Immature natural killer cell (primary cell): ENCODE measurements at regions not wholly inside any gene's neighbourhood (a gene's known extent, or its start where the extent isn't known, plus 50 kb on each side); places are given as distances from the start of the nearest gene placed in this dataset.
"Not testable (repeated sequence)": the region's sequence is repeated elsewhere in the genome, so short reads cannot be mapped to it uniquely, and the experiment has no call there.

Experiments
- DNase-seq, 3 donors: peaks; one replicate each; pipeline ENCODE4 v3.0.0; 2022; ENCODE audit warnings: mixed read lengths in 1 of 3
- H3K27ac Mint-ChIP-seq, 6 donors: one replicate each; pipeline ENCODE4 v1.8.0; 2020; ENCODE audit warnings: mixed read lengths in 6 of 6, mild to moderate bottlenecking in 5 of 6, inconsistent platforms in 4 of 6, moderate library complexity in 3 of 6
- H3K27me3 Mint-ChIP-seq, 3 donors: one replicate each; pipeline ENCODE4 v1.8.0; 2020 to 2021; ENCODE audit warnings: low read depth in 3 of 3, mild to moderate bottlenecking in 3 of 3, mixed read lengths in 3 of 3, moderate library complexity in 3 of 3, inconsistent platforms in 1 of 3
- H3K36me3 Mint-ChIP-seq, 3 donors: one replicate each; pipeline ENCODE4 v1.8.0; 2020; ENCODE audit warnings: mixed read lengths in 3 of 3, inconsistent platforms in 2 of 3, mild to moderate bottlenecking in 2 of 3
- H3K4me1 Mint-ChIP-seq, 2 donors: one replicate each; pipeline ENCODE4 v1.8.0; 2020; ENCODE audit warnings: inconsistent platforms in 2 of 2, mild to moderate bottlenecking in 2 of 2, mixed read lengths in 2 of 2, moderate library complexity in 1 of 2
- H3K4me3 Mint-ChIP-seq, 5 donors: one replicate each; pipeline ENCODE4 v1.8.0; 2020; ENCODE audit warnings: mild to moderate bottlenecking in 5 of 5, mixed read lengths in 5 of 5, inconsistent platforms in 3 of 5, moderate library complexity in 3 of 5
- H3K9me3 Mint-ChIP-seq, 6 donors: one replicate each; pipeline ENCODE4 v1.8.0; 2020; ENCODE audit warnings: mild to moderate bottlenecking in 6 of 6, mixed read lengths in 6 of 6, inconsistent platforms in 4 of 6, moderate library complexity in 3 of 6

DNA sequence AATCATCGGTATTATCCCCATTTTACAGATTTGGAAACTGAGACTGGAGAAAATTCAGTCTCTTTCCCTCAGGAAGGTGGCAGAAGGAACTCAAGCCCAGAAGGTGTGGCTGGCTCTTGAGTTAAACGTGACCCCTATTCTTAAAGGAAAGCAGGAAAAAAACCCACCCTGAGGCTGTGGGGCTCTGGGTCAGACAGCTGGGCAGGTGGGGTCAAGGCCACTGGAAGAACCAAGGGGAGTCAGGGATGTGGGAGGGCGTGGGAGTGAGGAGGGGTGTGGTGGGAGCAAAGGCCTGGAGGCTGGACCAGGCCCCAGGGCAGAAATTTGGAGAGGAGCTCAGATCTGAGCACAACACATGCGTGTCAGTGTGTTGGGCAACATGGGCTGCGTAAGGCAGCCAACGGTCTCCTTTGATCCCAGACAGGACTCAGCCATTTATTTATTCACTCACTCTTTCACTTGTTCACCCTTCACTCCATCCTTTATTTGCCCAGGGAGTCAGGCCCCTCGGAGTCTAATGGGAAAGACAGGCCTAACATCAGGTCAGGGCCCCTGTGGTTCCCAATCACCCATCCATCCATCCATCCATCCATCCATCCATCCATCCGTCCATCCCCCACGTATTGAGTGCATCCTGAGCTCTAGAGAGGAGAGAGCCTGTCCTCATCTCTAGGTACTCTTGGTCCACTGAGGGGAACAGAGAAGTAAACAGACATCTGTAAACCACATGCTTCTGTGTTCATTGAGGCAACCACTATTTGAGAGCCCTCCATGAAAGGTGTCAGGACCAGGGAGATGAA, 165.0 kb downstream of the VEGFA start:
- Mint-ChIP-seq H3K27me3 (peaks cover 0 to 6% (median 3%) of the 10 kb centered on the region in 3 donors), H3K4me3 (no peak overlapping the region), H3K9me3 (no peaks in the 10 kb centered on the region), H3K36me3 (no peaks in the 10 kb centered on the region), H3K27ac (peak overlapping the region in 1 of 6 donors; percentile 10), H3K4me1 (no peaks in the 10 kb centered on the region)
- no peak for DNase-seq

DNA sequence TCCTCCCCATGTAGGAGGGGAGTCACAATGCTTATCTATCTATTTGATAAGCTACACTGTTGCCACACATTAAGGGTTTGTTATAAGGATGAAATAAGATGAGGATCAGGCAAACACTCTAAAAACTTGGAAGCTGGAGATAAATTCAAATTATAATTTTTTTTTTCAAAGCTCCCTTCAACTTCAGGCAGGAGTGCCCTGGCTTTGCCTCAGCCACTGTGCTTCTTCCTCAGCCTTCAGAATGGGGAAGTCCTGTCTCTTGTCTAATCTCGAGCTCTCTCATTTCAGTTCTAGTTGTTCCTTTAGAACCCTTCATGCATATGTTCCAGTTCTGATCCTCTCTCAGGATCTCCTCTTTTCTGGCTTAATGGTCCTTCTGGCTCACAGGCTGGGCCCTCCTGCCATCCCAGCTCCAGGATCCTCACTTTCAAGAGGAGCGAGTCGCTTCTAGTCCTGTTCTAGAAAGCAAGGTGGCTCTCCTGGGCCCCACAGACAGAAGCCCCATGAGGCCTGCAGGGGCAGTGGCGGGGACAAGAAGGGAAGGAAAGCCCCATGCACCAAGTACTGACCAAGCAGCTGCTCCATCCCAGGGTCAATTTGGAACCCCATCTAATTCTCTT, 164.3 kb downstream of the VEGFA start:
- Mint-ChIP-seq H3K27me3 (peaks cover 0 to 6% (median 3%) of the 10 kb centered on the region in 3 donors), H3K4me3 (no peak overlapping the region), H3K36me3 (no peaks in the 10 kb centered on the region), H3K9me3 (no peaks in the 10 kb centered on the region), H3K4me1 (no peaks in the 10 kb centered on the region), H3K27ac (no peak overlapping the region)
- no peak for DNase-seq

DNA sequence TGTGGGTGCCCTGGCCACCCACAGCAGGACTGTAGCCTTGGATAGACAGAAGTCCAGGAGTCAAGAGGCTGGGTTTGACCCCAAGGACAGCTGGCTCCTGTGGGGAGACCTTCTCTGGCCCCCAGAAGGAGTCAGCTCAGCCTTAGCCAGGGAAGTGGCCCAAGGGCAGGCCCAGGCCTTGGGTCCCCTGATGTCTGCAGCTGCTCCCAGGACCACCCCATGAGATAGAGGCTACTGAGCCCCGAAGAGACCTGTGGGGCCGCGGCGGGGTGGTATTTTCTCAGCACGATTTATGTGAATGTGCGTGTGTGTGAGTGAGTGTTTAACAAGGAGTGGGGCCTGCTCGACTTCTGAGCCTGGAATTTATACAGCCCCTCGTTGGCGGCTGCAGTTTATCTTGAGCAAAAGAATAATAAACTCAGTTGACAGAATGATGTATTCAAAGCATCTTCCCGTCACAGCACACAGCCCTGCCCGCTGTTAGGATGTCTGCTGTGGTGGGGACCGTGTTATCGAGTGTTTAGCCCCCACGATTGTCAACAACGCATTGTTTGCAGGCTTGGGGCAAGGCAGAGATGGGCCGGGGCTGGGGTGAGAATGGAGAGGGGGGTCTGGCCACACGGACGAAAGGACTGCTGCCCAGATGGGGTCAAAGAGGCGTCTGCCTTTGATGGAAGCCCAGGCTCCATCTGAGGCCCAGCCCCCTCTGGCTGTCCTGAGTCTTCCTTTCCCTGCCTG, 163.3 kb downstream of the VEGFA start:
- H3K27ac Mint-ChIP-seq: no peak overlapping the region
- H3K4me1 Mint-ChIP-seq: no peaks in the 10 kb centered on the region
- H3K4me3 Mint-ChIP-seq: no peak overlapping the region
- H3K36me3 Mint-ChIP-seq: no peaks in the 10 kb centered on the region
- no peak for DNase-seq
- no peaks in the 10 kb centered on the region for H3K9me3 Mint-ChIP-seq
- peaks cover 3 to 6% (median 3%) of the 10 kb centered on the region in 3 donors for H3K27me3 Mint-ChIP-seq

DNA sequence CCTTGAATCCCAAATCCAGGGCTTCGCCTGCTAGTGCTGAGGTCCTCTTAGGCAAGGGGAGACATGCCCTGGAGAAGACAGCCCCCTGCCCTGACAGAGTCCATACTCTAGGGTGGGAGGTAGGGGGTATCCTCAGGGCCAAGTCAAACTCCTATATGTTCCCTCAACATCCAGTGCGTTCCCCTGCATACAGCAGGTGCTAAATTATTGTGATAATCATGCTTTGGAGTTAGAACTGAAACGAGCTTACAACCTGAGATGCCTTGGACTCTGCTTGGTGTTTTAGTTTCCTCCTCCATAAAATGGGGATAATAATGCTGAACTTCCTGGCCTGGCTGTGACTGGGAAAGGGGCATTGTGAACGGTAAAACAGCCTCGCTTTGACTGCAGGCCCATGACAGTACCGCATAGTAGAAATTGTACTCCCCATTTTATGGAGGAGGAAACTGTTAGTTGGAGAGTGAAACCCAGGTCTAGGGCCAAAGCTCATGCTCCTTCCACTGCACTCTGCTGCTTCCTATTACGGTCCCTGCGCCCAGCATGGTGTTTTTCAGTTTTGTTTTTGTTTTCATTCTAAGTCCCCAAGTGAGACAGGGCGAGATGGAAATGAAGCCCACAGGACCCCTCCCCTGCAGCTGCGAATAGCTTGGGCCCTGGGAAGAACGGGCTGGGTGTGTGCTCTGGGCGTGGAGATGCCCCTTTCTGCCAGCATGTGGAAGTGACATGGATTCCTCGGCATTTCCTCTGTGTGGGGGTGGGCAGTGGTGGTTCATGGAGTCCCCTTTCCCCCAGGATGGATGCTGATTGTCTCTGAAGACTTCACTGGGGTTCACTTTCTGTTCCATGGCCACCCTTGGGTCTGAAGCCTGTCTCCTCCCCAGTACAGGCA, 162.5 kb downstream of the VEGFA start:
- H3K9me3 Mint-ChIP-seq: no peaks in the 10 kb centered on the region

DNA sequence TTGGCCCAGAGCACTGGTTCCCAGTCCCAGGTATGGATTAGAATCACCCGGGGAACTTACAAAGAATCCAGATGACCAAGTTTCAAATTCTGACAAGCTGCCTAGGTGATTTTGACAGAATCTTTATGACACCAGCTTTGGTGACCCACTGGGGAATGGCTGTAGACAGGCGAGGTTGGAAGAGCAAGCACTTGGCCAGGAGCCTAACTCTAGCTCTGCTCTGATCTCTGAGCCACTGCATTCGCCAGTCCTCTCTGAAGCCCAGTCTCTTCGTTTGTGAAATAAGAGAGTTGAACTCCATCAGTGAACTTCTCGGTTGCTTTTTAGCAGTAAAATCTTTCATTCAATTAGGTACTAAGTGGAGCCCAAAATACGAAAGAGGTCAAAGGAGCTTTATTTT, 161.2 kb downstream of the VEGFA start:
- H3K4me1 Mint-ChIP-seq: peaks cover 7 to 16% of the 10 kb centered on the region in 2 donors
- no peak overlapping the region for H3K4me3 Mint-ChIP-seq
- H3K27ac Mint-ChIP-seq: no peak overlapping the region
- H3K36me3 Mint-ChIP-seq: no peaks in the 10 kb centered on the region
- peaks cover 3 to 5% (median 3%) of the 10 kb centered on the region in 3 donors for H3K27me3 Mint-ChIP-seq
- H3K9me3 Mint-ChIP-seq: no peaks in the 10 kb centered on the region
- DNase-seq: no peak

More for the DNA sequence above, 162.5 kb downstream of the VEGFA start:
- Mint-ChIP-seq H3K36me3 (no peaks in the 10 kb centered on the region), H3K27ac (no peak overlapping the region), H3K27me3 (peaks cover 3 to 4% (median 3%) of the 10 kb centered on the region in 3 donors), H3K4me3 (no peak overlapping the region), H3K4me1 (peaks cover 3 to 8% of the 10 kb centered on the region in 2 donors)
- DNase-seq: no peak

DNA sequence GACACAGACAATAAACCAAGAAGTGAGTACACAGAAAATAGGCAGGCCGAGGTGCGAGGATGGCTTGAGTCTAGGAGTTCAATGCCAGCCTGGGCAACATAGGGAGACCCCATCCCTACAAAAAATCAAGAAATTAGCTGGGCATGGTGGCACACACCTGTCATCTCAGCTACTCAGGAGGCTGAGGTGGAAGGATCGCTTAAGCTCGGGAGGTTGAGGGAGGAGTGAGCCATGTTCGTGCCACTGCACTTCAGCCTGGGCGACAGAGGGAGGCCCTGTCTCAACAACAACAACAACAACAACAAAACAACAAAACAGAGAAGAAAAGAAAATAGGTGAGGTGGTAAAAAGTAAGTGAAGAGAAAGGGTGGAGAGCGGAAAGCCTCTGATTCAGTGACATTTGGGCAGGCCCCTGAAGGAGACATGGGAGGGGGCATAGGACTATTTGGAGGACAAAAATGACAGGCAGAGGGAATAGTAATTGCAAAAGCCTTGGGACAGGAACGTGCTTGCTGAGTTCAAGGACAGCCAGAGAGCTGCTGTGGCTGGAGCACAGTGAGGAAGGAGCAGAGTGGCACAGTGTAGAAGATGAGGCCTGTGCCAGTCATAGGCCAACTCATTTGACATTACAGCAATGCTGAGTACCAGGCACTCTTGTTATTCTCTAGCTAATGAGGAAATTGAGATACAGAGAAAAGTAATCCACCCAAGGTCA, 160.6 kb downstream of the VEGFA start:
- Mint-ChIP-seq H3K27me3 (peaks cover 3 to 5% (median 3%) of the 10 kb centered on the region in 3 donors), H3K4me1 (peaks cover 9 to 18% of the 10 kb centered on the region in 2 donors), H3K36me3 (no peaks in the 10 kb centered on the region), H3K4me3 (no peak overlapping the region), H3K9me3 (no peaks in the 10 kb centered on the region), H3K27ac (no peak overlapping the region)
- DNase-seq: no peak

DNA sequence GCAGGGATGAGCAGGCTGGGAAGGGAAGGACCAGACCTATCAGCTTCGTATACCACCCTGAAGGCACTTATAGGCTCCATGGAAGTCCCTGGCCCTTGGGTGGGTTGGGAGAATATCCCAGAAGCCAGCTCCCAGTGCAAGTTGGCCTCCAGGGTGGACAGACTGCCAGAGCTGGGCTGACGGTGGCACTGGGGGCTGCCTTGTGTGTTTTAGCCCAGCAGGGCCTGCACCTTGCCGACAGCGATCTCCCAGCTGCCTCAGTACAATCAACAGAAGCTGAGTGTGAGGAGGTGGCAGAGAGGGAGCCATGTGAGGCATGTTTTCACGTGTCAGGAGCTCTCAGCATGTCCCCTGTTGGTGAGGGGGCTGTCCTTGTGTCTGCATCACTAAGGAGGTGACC, 159.5 kb downstream of the VEGFA start:
- no peaks in the 10 kb centered on the region for H3K9me3 Mint-ChIP-seq
- no peaks in the 10 kb centered on the region for H3K36me3 Mint-ChIP-seq
- peaks cover 18 to 27% of the 10 kb centered on the region in 2 donors for H3K4me1 Mint-ChIP-seq
- H3K27ac Mint-ChIP-seq: no peak overlapping the region
- H3K27me3 Mint-ChIP-seq: peaks cover 3 to 5% (median 5%) of the 10 kb centered on the region in 3 donors
- DNase-seq: no peak
- no peak overlapping the region for H3K4me3 Mint-ChIP-seq

DNA sequence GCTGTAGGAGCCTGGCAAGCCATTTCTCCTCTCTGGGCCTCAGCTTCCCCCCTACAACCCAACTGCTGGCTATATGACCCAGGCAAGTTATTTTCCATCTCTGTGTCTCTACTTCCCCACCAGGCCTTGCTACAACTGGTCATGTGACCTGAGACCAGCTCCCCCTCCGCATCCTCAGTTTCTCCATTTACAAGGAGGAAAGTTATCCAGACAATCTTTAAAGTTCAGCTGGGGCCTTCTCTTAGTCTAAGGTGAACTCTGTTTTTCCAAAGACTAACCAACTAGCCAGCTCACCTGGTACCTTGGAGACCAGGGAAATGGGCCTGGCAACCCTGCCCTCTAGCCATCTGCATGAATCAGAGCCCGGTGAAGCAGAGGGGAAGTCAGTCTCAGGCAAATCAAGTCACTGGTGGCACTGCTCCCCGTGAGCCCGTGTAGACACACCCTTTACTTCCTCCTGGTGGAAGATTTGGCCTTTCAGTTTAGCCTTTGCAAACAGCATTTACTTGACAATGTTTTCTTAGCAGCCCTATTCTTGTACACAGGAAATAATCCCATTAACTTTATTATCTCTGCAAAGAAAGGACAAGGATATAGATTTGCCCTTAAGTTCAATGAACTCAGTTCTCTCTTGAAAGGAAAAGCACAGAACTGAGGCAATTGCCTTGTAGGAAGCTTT, 157.7 kb downstream of the VEGFA start:
- Mint-ChIP-seq H3K27me3 (peaks cover 5 to 10% (median 9%) of the 10 kb centered on the region in 3 donors), H3K4me1 (peaks cover 33 to 45% of the 10 kb centered on the region in 2 donors), H3K27ac (peak overlapping the region in 1 of 6 donors; percentile 49), H3K36me3 (no peaks in the 10 kb centered on the region), H3K9me3 (no peaks in the 10 kb centered on the region), H3K4me3 (no peak overlapping the region)
- DNase-seq: no peak

DNA sequence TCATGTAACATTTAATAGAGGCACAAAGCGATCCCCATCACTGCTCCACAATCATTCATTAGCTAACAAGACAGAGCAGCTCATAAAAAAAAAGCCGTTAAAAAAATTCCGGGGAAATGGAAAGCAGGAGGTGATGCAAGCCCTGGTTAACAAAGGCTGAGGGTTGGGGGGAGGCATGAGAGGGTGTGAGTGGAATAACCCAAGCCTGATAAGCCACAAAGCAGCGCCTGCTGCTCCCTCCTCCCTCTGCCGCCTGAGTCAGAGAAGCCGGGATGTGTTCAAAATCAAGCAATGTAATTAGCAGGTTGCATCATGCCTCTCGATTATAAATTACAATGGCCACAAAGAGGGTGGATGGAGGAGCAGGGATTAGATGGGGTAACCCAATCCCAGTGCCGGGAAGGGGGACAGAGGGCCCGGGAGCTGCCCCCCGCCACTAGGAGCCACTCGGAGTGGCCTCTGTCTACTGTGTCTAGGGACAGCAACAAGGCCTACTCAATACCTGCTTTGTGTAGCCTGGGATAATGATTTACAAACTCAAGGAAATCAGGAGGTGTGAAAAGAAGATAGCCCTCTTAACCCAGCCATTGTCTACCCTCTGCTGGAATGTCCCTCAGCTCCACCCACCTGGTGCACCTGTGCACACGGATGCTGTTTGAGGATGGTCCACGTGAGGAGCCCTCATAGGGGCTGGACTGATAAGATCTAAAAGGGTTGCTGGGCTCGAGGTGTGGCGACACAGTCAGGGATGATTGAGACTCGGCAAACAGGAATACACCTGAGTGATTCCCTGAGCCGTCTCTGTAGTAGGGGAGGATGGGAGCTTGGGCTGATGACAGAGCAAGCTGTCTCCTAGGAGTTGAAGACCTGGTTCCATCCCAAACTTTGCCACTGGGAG, 156.9 kb downstream of the VEGFA start:
- Mint-ChIP-seq H3K36me3 (no peaks in the 10 kb centered on the region), H3K27ac (peak overlapping the region in 1 of 6 donors; percentile 35), H3K4me1 (peaks cover 33 to 45% of the 10 kb centered on the region in 2 donors), H3K9me3 (no peaks in the 10 kb centered on the region), H3K4me3 (no peak overlapping the region), H3K27me3 (peaks cover 5 to 11% (median 9%) of the 10 kb centered on the region in 3 donors)
- DNase-seq: no peak

DNA sequence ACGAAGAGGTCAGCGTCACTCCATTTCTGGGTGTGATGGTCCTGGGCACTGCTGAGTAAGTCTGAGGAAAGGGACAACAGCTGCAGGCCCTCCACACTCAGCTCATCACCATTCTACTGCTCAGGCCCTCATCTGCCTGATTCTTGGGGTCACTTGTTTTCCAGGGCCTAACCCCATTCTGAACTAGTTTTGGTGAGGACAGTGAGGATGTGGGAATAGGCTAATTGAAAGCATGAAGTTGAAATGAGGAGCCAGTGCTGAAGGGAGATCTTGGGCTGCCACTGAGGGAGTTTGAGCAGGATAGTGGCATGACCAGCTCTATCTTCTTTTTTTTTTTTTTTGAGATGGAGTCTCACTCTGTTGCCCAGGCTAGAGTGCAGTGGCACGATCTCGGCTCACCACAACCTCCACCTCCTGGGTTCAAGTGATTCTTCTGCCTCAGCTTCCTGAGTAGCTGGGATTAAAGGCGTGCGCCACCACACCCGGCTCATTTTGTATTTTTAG, 155.7 kb downstream of the VEGFA start:
- H3K4me3 Mint-ChIP-seq, H3K36me3 Mint-ChIP-seq, H3K9me3 Mint-ChIP-seq, DNase-seq: not testable (repeated sequence)
- Mint-ChIP-seq H3K4me1 (peaks cover 33 to 45% of the 10 kb centered on the region in 2 donors), H3K27me3 (peaks cover 8 to 13% (median 12%) of the 10 kb centered on the region in 3 donors), H3K27ac (peak overlapping the region in 1 of 6 donors; percentile 53)

DNA sequence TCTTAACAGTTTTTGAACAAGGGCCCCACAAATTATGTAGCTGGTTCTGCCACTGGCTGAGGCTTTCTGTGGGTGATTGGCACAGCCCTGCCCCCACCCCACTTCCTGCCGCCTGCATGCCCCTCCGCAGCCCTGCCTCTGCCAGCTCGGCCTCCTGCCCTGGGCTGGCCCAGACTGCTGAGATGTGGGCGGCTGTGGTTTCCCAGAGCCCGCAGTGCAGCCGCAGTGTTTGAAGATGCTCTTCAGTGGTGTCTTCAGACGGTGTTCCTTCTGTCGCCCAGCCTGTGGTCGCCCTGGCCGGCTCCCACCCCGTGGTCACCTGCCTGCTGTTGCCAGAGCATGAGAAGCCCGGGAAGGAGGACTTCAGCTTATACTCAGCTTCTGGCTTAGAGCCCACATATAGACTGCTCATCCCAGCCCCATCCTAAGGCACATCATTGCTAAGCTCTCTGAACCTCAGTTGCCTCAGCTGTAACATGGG, 154.3 kb downstream of the VEGFA start:
- Mint-ChIP-seq H3K9me3 (no peaks in the 10 kb centered on the region), H3K36me3 (no peaks in the 10 kb centered on the region), H3K4me1 (peaks cover 33 to 45% of the 10 kb centered on the region in 2 donors), H3K27me3 (peaks cover 13 to 17% (median 14%) of the 10 kb centered on the region in 3 donors), H3K4me3 (peak overlapping the region; percentile 59 to 77 (median 75)), H3K27ac (peak overlapping the region in 5 of 6 donors; percentile 12 to 74 (median 55))
- DNase-seq: peak; percentile 79 to 83 (median 80)
